DOHH2 (cell line): ENCODE measurements at regions not wholly inside any gene's neighbourhood (a gene's known extent, or its start where the extent isn't known, plus 50 kb on each side); places are given as distances from the start of the nearest gene placed in this dataset.

Experiments
- H3F3A ChIP-seq: fragments of 200-600 bp; sonication (generic), shearing (Covaris generic); 2 replicates; pipeline ENCODE4 v1.6.0; 2016; ENCODE audit warnings: antibody characterized with exemption, mild to moderate bottlenecking; ENCODE audit not compliant: control insufficient read depth, insufficient read depth
- H3K27ac ChIP-seq: fragments of 200-600 bp; sonication (generic); 2 replicates; pipeline ENCODE4 v1.5.1; 2014; ENCODE audit warnings: low read depth, mild to moderate bottlenecking, low read length, moderate library complexity
- H3K27me3 ChIP-seq: fragments of 200-600 bp; sonication (generic); 2 replicates; pipeline ENCODE4 v1.6.1; 2014; ENCODE audit warnings: mild to moderate bottlenecking, low read length, mixed read lengths; ENCODE audit not compliant: control insufficient read depth
- H3K36me3 ChIP-seq: fragments of 200-600 bp; sonication (generic); 2 replicates; pipeline ENCODE4 v1.6.1; 2014; ENCODE audit warnings: mild to moderate bottlenecking, low read length, moderate library complexity, mixed read lengths; ENCODE audit not compliant: control insufficient read depth
- H3K4me1 ChIP-seq: fragments of 200-600 bp; sonication (generic); 2 replicates; pipeline ENCODE4 v1.6.1; 2014; ENCODE audit warnings: mild to moderate bottlenecking, low read length, mixed read lengths; ENCODE audit not compliant: control insufficient read depth
- H3K4me2 ChIP-seq: fragments of 200-600 bp; sonication (generic); 2 replicates; pipeline ENCODE4 v1.6.0; 2014; ENCODE audit warnings: mild to moderate bottlenecking, low read length, moderate library complexity
- H3K4me3 ChIP-seq: fragments of 200-600 bp; sonication (generic); 2 replicates; pipeline ENCODE4 v1.5.1; 2014; ENCODE audit warnings: mild to moderate bottlenecking, low read length, mixed read lengths
- H3K79me2 ChIP-seq: fragments of 200-600 bp; sonication (generic); 2 replicates; pipeline ENCODE4 v1.6.1; 2014; ENCODE audit warnings: mild to moderate bottlenecking, low read length, mixed read lengths; ENCODE audit not compliant: control insufficient read depth
- H3K9me2 ChIP-seq: fragments of 200-600 bp; sonication (generic); replicated peaks from 2 replicates; pipeline ENCODE4 v1.6.1; 2014; ENCODE audit warnings: mild to moderate bottlenecking, low read length, mixed read lengths; ENCODE audit not compliant: control insufficient read depth
- H3K9me3 ChIP-seq: fragments of 200-600 bp; sonication (generic); 2 replicates; pipeline ENCODE4 v1.6.1; 2014; ENCODE audit warnings: antibody characterized with exemption, low read length, mixed read lengths; ENCODE audit not compliant: control insufficient read depth, insufficient read depth
- H4K20me1 ChIP-seq: fragments of 200-600 bp; sonication (generic); 2 replicates; pipeline ENCODE4 v1.6.0; 2014; ENCODE audit warnings: low read depth, mild to moderate bottlenecking, antibody characterized with exemption, low read length, moderate library complexity; ENCODE audit not compliant: control insufficient read depth, insufficient read depth
- CTCF ChIP-seq: fragments of 200-600 bp; sonication (generic); IDR thresholded peaks from one replicate; pipeline ENCODE4 v1.5.1; 2014; ENCODE audit warnings: antibody characterized with exemption, mild to moderate bottlenecking, low read depth, low read length; ENCODE audit not compliant: poor library complexity, severe bottlenecking
- EZH2phosphoT487 ChIP-seq: fragments of 200-600 bp; sonication (generic); IDR thresholded peaks from 2 replicates; pipeline ENCODE4 v1.6.1; 2017; ENCODE audit warnings: borderline replicate concordance, mild to moderate bottlenecking, antibody characterized with exemption, low read length, moderate library complexity, mixed read lengths

- no peaks in the 10 kb centered on the region for H3K9me2 ChIP-seq
- H3K36me3 ChIP-seq, result no peaks in the 10 kb centered on the region
- H3K79me2 ChIP-seq, result no peaks in the 10 kb centered on the region
- no peaks in the 10 kb centered on the region for H3K4me1 ChIP-seq
- H3K4me3 ChIP-seq, result no peak overlapping the region
- no peaks in the 10 kb centered on the region for H4K20me1 ChIP-seq
- no peak overlapping the region for H3K27ac ChIP-seq
- no peaks in the 10 kb centered on the region for H3K27me3 ChIP-seq
- TF ChIP-seq CTCF (no peak), EZH2phosphoT487 (no peak)
- H3K9me3 ChIP-seq, result no peaks in the 10 kb centered on the region
- H3K4me2 ChIP-seq, result no peak overlapping the region
- no peaks in the 10 kb centered on the region for H3F3A ChIP-seq
Observed at GRCh38 chr2:238703053-238703415, 144.9 kb upstream of the TWIST2 start.

DNA sequence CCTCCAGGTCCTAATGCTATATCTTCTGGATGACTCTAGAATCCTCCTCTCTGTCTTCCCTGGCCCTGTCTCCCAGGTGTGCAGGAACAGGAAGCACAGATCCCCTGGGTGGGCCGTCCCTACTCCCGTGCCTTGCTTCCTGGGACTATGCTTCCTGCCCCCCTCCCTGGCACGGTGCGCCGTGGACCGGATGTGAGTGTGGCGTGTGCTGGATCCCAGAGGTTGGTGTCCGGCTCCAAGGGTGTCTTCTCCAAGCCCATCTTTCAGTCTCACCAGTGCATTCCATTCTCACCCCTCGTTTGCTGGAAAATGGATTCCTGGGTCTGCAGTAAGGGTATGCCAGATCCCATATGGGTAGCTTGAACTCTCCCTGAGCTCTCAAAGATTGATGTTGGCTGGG, 144.4 kb upstream of the TWIST2 start:
- H3K36me3 ChIP-seq, result no peaks in the 10 kb centered on the region
- no peak overlapping the region for H3K27ac ChIP-seq
- no peaks in the 10 kb centered on the region for H3F3A ChIP-seq
- no peaks in the 10 kb centered on the region for H3K9me3 ChIP-seq
- H4K20me1 ChIP-seq, result no peaks in the 10 kb centered on the region
- no peaks in the 10 kb centered on the region for H3K9me2 ChIP-seq
- H3K4me1 ChIP-seq, result no peaks in the 10 kb centered on the region
- H3K4me3 ChIP-seq, result no peak overlapping the region
- H3K4me2 ChIP-seq, result no peak overlapping the region
- no peaks in the 10 kb centered on the region for H3K79me2 ChIP-seq
- H3K27me3 ChIP-seq, result no peaks in the 10 kb centered on the region
- TF ChIP-seq CTCF, result no peak
- no peak for TF ChIP-seq EZH2phosphoT487

DNA sequence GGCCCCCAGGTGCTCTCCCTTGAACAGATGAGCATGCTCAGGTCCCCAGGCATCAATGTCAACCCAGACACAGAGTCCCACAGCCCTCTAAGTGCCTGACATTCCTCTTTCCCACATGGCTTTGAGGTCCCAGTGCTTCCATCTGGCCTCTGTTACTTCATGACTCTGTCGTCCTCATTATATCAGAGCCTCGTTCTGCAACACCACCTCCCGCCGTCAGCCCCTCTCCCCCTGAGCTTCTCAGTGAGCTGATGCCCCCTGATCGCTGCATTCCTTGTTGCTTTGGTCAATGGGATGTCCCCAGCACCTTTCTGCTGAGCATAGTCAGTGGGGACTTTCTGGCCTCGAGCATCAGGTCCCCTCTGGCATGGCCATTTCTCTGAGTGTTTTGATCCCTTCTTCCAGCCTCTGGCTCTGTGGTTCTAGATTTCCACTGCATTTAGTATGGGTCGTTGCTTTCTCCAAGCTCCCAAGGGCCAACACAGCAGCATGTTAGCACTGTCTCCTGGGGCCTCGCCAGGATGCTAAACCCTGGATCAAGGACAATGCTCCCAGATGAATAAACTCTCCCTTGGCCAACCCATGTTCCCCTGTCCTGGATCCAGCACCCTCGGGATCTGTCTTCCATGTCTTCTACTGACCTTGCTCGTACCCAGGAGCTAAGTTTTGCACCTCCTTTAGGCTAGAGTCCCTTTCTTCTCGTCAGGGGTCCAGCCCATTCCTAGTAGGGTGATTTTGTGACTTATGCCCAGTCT, 143.2 kb upstream of the TWIST2 start:
- H3K27ac ChIP-seq, result no peak overlapping the region
- no peaks in the 10 kb centered on the region for H3F3A ChIP-seq
- H3K27me3 ChIP-seq, result no peaks in the 10 kb centered on the region
- no peaks in the 10 kb centered on the region for H3K4me1 ChIP-seq
- H3K4me3 ChIP-seq, result no peak overlapping the region
- no peaks in the 10 kb centered on the region for H3K36me3 ChIP-seq
- no peaks in the 10 kb centered on the region for H3K79me2 ChIP-seq
- TF ChIP-seq CTCF (no peak), EZH2phosphoT487 (no peak)
- H3K9me3 ChIP-seq, result no peaks in the 10 kb centered on the region
- no peaks in the 10 kb centered on the region for H3K9me2 ChIP-seq
- no peaks in the 10 kb centered on the region for H4K20me1 ChIP-seq
- H3K4me2 ChIP-seq, result no peak overlapping the region
